HepG2 (cell line): ENCODE measurements at regions not wholly inside any gene's neighbourhood (a gene's known extent, or its start where the extent isn't known, plus 50 kb on each side); places are given as distances from the start of the nearest gene placed in this dataset.

Experiments
- KIAA2018 ChIP-seq: sonication (generic); formaldehyde crosslinking; IDR thresholded peaks from 2 replicates; pipeline ENCODE4 v1.5.0; 2020; ENCODE audit warnings: mild to moderate bottlenecking, missing genetic modification reagents, borderline replicate concordance
- MAFF ChIP-seq: IDR thresholded peaks from 2 replicates; pipeline ENCODE4 v1.6.1; 2011; ENCODE audit warnings: low read depth, low read length, improper control_type of control experiment
- NRL ChIP-seq: sonication (generic); formaldehyde crosslinking; IDR thresholded peaks from 2 replicates; pipeline ENCODE4 v1.5.0; 2020; ENCODE audit warnings: missing genetic modification reagents, mild to moderate bottlenecking, moderate library complexity, borderline replicate concordance
- RFX1 ChIP-seq: fragments of 450-650 bp; IDR thresholded peaks from 2 replicates; pipeline ENCODE4 v1.6.1; 2017
- RNF219 ChIP-seq: sonication (generic); formaldehyde crosslinking; IDR thresholded peaks from 2 replicates; pipeline ENCODE4 v1.5.0; 2020; ENCODE audit warnings: mild to moderate bottlenecking, missing genetic modification reagents
- SKIL ChIP-seq: sonication (generic); formaldehyde crosslinking; IDR thresholded peaks from 2 replicates; pipeline ENCODE4 v1.8.0; 2022; ENCODE audit warnings: missing genetic modification reagents, mild to moderate bottlenecking, moderate library complexity, borderline replicate concordance
- SMAD3 ChIP-seq: sonication (generic); formaldehyde crosslinking; IDR thresholded peaks from 2 replicates; pipeline ENCODE4 v1.4.0; 2020; ENCODE audit warnings: missing genetic modification reagents
- ZBTB33 ChIP-seq: sonication (generic); formaldehyde crosslinking; IDR thresholded peaks from 2 replicates; pipeline ENCODE4 v1.4.0; 2020; ENCODE audit warnings: missing genetic modification reagents
- ZNF180 ChIP-seq: sonication (generic); formaldehyde crosslinking; IDR thresholded peaks from 2 replicates; pipeline ENCODE4 v1.4.0; 2020; ENCODE audit warnings: low read depth, missing genetic modification reagents, borderline replicate concordance
- ZNF382 ChIP-seq: sonication (generic); formaldehyde crosslinking; IDR thresholded peaks from 2 replicates; pipeline ENCODE4 v1.5.0; 2020; ENCODE audit warnings: missing genetic modification reagents, mild to moderate bottlenecking, borderline replicate concordance
- ZNF672 ChIP-seq: sonication (generic); formaldehyde crosslinking; IDR thresholded peaks from 2 replicates; pipeline ENCODE4 v1.8.1; 2022; ENCODE audit warnings: missing genetic modification reagents

GRCh38 chr6:169371344-169372127 is 117.9 kb upstream of the THBS2 start (continued):
- TF ChIP-seq KIAA2018 (CRISPR knock-in tag) (no peak), ZNF180 (CRISPR knock-in tag) (no peak), ZNF382 (CRISPR knock-in tag) (no peak), RNF219 (CRISPR knock-in tag) (no peak), NRL (CRISPR knock-in tag) (no peak), SMAD3 (CRISPR knock-in tag) (no peak), MAFF (no peak), SKIL (CRISPR knock-in tag) (no peak), ZNF672 (no peak), ZBTB33 (CRISPR knock-in tag) (no peak), RFX1 (no peak)
